ENCODE measurements at regions not wholly inside any gene's neighbourhood (a gene's known extent, or its start where the extent isn't known, plus 50 kb on each side); places are given as distances from the start of the nearest gene placed in this dataset.

GRCh38 chr2:64908406-64908805, 80.8 kb upstream of the SLC1A4 start:
- TF ChIP-seq CTCF (IDR thresholded peaks at IDR 0.05) = no peak
- no peak for TF ChIP-seq POLR2A (IDR thresholded peaks at IDR 0.05)
